PC-9 (cell line): ENCODE measurements at regions not wholly inside any gene's neighbourhood (a gene's known extent, or its start where the extent isn't known, plus 50 kb on each side); places are given as distances from the start of the nearest gene placed in this dataset.

Experiments used
- BruUV-seq: library from RNA; stranded (reverse); fragments of 400-500 nt; replicated peaks from 2 replicates; lab custom pipeline; 2021; lab: Mats Ljungman, UMichigan
- CTCF ChIA-PET: fragments of 300-600 bp; sonication (Branson Sonifier 250); formaldehyde crosslinking; loops from one replicate; lab custom pipeline; 2022; ENCODE audit warnings: antibody characterized with exemption; lab: Charles Lee
- POLR2A ChIA-PET: fragments of 300-600 bp; sonication (Branson Sonifier 250); formaldehyde crosslinking; loops from one replicate; lab custom pipeline; 2022; ENCODE audit warnings: antibody characterized with exemption; ENCODE audit not compliant: unreplicated experiment; lab: Charles Lee
- DNase-seq, 2 experiments: peaks; one replicate each; pipeline versions ENCODE4 v3.0.0 to v3.0.0-alpha.2; 2015 to 2022; ENCODE audit warnings: mixed read lengths in 1 of 2
- H2AFZ ChIP-seq: fragments of 200-600 bp; sonication (generic); 2 replicates; pipeline ENCODE4 v1.8.1; 2017; ENCODE audit warnings: antibody characterized with exemption
- H3F3A ChIP-seq: fragments of 200-600 bp; sonication (generic); 2 replicates; pipeline ENCODE4 v1.8.1; 2017; ENCODE audit warnings: antibody characterized with exemption, mild to moderate bottlenecking, low read depth; ENCODE audit not compliant: insufficient read depth
- H3K27ac ChIP-seq: fragments of 200-600 bp; sonication (generic); 2 replicates; pipeline ENCODE4 v1.6.1; 2016; ENCODE audit warnings: mixed run types
- H3K27me3 ChIP-seq: fragments of 200-600 bp; sonication (generic); 2 replicates; pipeline ENCODE4 v1.6.1; 2016; ENCODE audit warnings: low read depth, mixed run types; ENCODE audit not compliant: insufficient read depth
- H3K36me3 ChIP-seq: fragments of 200-600 bp; sonication (generic); 2 replicates; pipeline ENCODE4 v1.6.1; 2016; ENCODE audit warnings: low read depth, mixed run types
- H3K4me1 ChIP-seq: fragments of 200-600 bp; sonication (generic); replicated peaks from 2 replicates; pipeline ENCODE4 v1.6.1; 2016; ENCODE audit warnings: mixed run types; ENCODE audit not compliant: insufficient read depth
- H3K4me2 ChIP-seq: fragments of 200-600 bp; sonication (generic); 2 replicates; pipeline ENCODE4 v1.6.1; 2017; ENCODE audit warnings: mixed run types
- H3K4me3 ChIP-seq: fragments of 200-600 bp; sonication (generic); 2 replicates; pipeline ENCODE4 v1.6.1; 2016; ENCODE audit warnings: mixed run types
- H3K79me2 ChIP-seq: fragments of 200-600 bp; sonication (generic); 2 replicates; pipeline ENCODE4 v1.6.1; 2017; ENCODE audit warnings: low read depth, mixed run types
- H3K9me2 ChIP-seq: fragments of 200-600 bp; sonication (generic); 2 replicates; pipeline ENCODE4 v1.8.1; 2017; ENCODE audit warnings: mild to moderate bottlenecking; ENCODE audit not compliant: insufficient read depth
- H3K9me3 ChIP-seq: fragments of 200-600 bp; sonication (generic); 2 replicates; pipeline ENCODE4 v1.8.1; 2016; ENCODE audit warnings: low read depth; ENCODE audit not compliant: insufficient read depth
- H4K20me1 ChIP-seq: fragments of 200-600 bp; sonication (generic); 2 replicates; pipeline ENCODE4 v1.8.1; 2017; ENCODE audit not compliant: insufficient read depth
- EZH2 ChIP-seq: fragments of 200-600 bp; sonication (generic); IDR thresholded peaks from 2 replicates; pipeline ENCODE4 v1.8.0; 2017; ENCODE audit warnings: antibody characterized with exemption, low read depth
- intact Hi-C: fragments of 100-400 bp; cut with micrococcal nuclease; formaldehyde crosslinking; loops from one replicate; pipeline ENCODE4 v1.10.0; 2022; ENCODE audit not compliant: unreplicated experiment
- TF ChIP-seq, protein P1 (sequence below): fragments of 200-600 bp; sonication (generic); conservative IDR thresholded peaks from 2 replicates; pipeline ENCODE4 v1.6.1; 2017; ENCODE audit warnings: mixed run types, antibody characterized with exemption, mild to moderate bottlenecking, moderate library complexity

DNA sequence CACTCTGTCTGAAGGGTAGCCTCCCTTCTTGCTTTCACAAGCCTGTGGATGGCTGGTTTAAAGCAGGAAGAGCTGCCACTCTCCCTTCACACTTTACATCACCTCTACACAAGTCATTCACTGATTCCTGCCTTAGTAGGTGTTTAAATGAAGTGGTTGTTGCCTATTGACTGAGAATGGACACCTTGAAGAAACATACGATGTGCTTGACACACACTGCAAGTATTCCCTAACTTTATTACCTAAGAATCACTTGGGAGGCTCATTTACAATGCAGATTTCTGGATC, 230.5 kb downstream of the PIK3R1 start:
- Histone ChIP-seq H2AFZ (no peak overlapping the region), H3K36me3 (no peaks in the 10 kb centered on the region), H3K79me2 (no peaks in the 10 kb centered on the region), H4K20me1 (no peaks in the 10 kb centered on the region), H3K4me2 (no peak overlapping the region), H3F3A (peaks cover 14% of the 10 kb centered on the region), H3K9me2 (no peaks in the 10 kb centered on the region), H3K4me3 (no peak overlapping the region), H3K27me3 (no peaks in the 10 kb centered on the region), H3K27ac (no peak overlapping the region), H3K9me3 (no peaks in the 10 kb centered on the region), H3K4me1 (peaks cover 31% of the 10 kb centered on the region)
- intact Hi-C loops: no loop called here
- ChIA-PET CTCF (no interaction called here), POLR2A (no interaction called here)
- TF ChIP-seq EZH2: no peak
- TF ChIP-seq, protein P1, sequence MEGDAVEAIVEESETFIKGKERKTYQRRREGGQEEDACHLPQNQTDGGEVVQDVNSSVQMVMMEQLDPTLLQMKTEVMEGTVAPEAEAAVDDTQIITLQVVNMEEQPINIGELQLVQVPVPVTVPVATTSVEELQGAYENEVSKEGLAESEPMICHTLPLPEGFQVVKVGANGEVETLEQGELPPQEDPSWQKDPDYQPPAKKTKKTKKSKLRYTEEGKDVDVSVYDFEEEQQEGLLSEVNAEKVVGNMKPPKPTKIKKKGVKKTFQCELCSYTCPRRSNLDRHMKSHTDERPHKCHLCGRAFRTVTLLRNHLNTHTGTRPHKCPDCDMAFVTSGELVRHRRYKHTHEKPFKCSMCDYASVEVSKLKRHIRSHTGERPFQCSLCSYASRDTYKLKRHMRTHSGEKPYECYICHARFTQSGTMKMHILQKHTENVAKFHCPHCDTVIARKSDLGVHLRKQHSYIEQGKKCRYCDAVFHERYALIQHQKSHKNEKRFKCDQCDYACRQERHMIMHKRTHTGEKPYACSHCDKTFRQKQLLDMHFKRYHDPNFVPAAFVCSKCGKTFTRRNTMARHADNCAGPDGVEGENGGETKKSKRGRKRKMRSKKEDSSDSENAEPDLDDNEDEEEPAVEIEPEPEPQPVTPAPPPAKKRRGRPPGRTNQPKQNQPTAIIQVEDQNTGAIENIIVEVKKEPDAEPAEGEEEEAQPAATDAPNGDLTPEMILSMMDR: no peak
- DNase-seq: no peak
- BruUV-seq: no TSS peak

DNA sequence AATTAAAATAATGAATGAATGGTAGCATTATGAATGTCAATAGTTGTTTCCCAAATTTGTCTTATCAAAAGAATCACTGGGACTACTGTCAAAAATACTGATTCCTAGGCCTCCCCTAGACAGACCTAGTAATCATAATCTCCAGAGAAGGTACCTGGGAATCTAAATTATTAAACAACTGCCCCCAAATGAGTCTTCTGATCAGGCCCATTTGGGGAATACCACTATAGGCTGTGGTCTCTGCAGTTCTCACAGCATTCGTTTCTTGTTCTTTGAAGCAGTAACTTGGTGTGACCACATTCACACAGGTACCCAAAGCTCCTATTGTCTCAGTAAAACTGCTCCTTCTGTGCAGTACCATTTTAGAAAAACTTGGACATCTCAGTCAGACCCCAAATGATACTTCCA, 230.9 kb downstream of the PIK3R1 start:
- Histone ChIP-seq H3F3A (peaks cover 15% of the 10 kb centered on the region), H3K27ac (no peak overlapping the region), H3K4me2 (no peak overlapping the region), H3K9me3 (no peaks in the 10 kb centered on the region), H3K4me3 (no peak overlapping the region), H3K27me3 (no peaks in the 10 kb centered on the region), H4K20me1 (no peaks in the 10 kb centered on the region), H3K4me1 (peaks cover 36% of the 10 kb centered on the region), H3K9me2 (no peaks in the 10 kb centered on the region), H3K36me3 (no peaks in the 10 kb centered on the region), H3K79me2 (no peaks in the 10 kb centered on the region), H2AFZ (no peak overlapping the region)
- intact Hi-C loops: no loop called here
- BruUV-seq: no TSS peak
- no peak for DNase-seq
- ChIA-PET POLR2A (no interaction called here), CTCF (no interaction called here)
- TF ChIP-seq, protein P1: no peak
- TF ChIP-seq EZH2: no peak

DNA sequence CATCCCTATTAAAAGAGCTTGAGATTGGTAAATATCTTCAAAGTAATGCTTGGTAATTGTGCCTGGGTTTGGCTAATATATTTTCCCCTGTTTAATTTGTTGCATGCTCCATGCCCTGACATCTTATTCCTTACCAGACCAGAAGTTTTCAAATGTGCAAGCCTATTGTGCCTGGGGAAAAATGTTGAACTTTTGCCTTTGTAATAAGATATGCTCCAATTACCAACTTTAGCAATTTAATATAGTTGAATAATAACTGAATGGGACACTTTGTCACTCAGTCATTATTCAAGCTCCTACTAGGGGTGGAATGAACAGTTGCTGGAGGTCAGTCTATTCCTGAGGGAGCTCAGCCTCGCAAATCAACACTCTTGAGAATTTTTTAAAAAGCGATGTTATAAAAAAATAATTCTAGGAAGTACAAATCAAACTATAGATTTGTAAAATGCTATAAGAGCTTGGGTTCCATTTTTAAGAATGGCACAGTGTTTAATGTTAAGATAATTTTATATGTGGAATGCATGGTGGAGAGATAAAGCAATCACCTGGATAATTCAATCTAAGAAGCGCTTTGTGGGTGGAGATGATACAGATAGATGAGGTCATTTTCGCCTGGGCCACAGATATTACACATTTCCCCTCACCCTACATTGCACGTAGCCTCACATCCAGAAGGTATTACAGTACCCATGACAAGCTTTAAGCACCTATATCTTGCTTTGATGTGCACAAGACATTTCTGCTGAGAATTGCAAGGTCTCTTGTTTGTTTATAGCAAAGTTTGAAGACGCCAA, 231.8 kb downstream of the PIK3R1 start:
- no TSS peak for BruUV-seq
- no peak overlapping the region for H3K4me3 ChIP-seq
- ChIA-PET POLR2A (interaction anchor here (0.7 kb wide), 1 partner anchor 13 kb away, joined by 5 read pairs; no protein-coding TSS in a partner anchor), CTCF (no interaction called here)
- intact Hi-C loops: no loop called here
- H3K4me1 ChIP-seq: peaks cover 44% of the 10 kb centered on the region
- H3K79me2 ChIP-seq: no peaks in the 10 kb centered on the region
- peaks cover 15% of the 10 kb centered on the region for H3F3A ChIP-seq
- no peaks in the 10 kb centered on the region for H3K36me3 ChIP-seq
- no peak overlapping the region for H2AFZ ChIP-seq
- TF ChIP-seq, protein P1: no peak
- no peak for TF ChIP-seq EZH2
- H3K9me2 ChIP-seq: no peaks in the 10 kb centered on the region
- no peak for DNase-seq
- no peaks in the 10 kb centered on the region for H3K9me3 ChIP-seq
- no peak overlapping the region for H3K4me2 ChIP-seq
- H3K27ac ChIP-seq: no peak overlapping the region
- no peaks in the 10 kb centered on the region for H3K27me3 ChIP-seq
- no peaks in the 10 kb centered on the region for H4K20me1 ChIP-seq
